ENCODE measurements at regions not wholly inside any gene's neighbourhood (a gene's known extent, or its start where the extent isn't known, plus 50 kb on each side); places are given as distances from the start of the nearest gene placed in this dataset.

- Histone ChIP-seq H2AFZ (ENCODE audit: low read depth, low read length, poor library complexity, severe bottlenecking) (no peak overlapping the region), H3K9me2 (ENCODE audit: insufficient read depth) (no peaks in the 10 kb centered on the region), H3K4me3 (replicated peaks in 1 of 2; ENCODE audit: low read depth in 1 of 2, low read length in 2 of 2) (no peak overlapping the region), H4K20me1 (ENCODE audit: insufficient read depth) (no peaks in the 10 kb centered on the region), H3K9ac (ENCODE audit: low read length) (no peak overlapping the region), H3K27ac (ENCODE audit: low read depth, low read length) (no peak overlapping the region), H3K4me2 (ENCODE audit: low read length) (no peak overlapping the region), H3K9me3 (ENCODE audit: control insufficient read depth in 1 of 2, insufficient read depth in 1 of 2, low read depth in 1 of 2, low read length in 2 of 2) (no peaks in the 10 kb centered on the region), H3K27me3 (ENCODE audit: insufficient read depth, low read length) (no peaks in the 10 kb centered on the region), H3K79me2 (ENCODE audit: insufficient read depth, low read length) (no peaks in the 10 kb centered on the region), H3K36me3 (ENCODE audit: control insufficient read depth in 1 of 2, insufficient read depth in 2 of 2, low read length in 2 of 2) (no peaks in the 10 kb centered on the region), H3K4me1 (ENCODE audit: control insufficient read depth in 1 of 2, insufficient read depth in 2 of 2, low read length in 2 of 2) (no peaks in the 10 kb centered on the region)
- ChIA-PET CTCF (no interaction called here), POLR2A (no interaction called here), RAD21 (ENCODE audit: low non-redundant PET in 1 of 2, low total read pairs in 2 of 2, uncharacterized antibody in 2 of 2, unreplicated experiment in 2 of 2) (no interaction called here)
- intact Hi-C loops (cut with micrococcal nuclease): loop anchor here (1.0 kb wide), 1 partner anchor 132 kb away; no protein-coding TSS in a partner anchor
- no peak for TF ChIP-seq ATF3 (IDR thresholded peaks at IDR 0.05)
- TF ChIP-seq SP1 (IDR thresholded peaks at IDR 0.05; ENCODE audit: low read depth): no peak
- TF ChIP-seq SIN3A (IDR thresholded peaks at IDR 0.05; ENCODE audit: low read depth): no peak
- peak; percentile 13 to 49 (median 37); a peak in 5 of 6 replicates for TF ChIP-seq CTCF (IDR thresholded peaks at IDR 0.05 in 2 of 3, conservative IDR thresholded peaks at IDR 0.05 in 1 of 3; ENCODE audit: borderline replicate concordance in 1 of 3, insufficient read depth in 1 of 3, low read depth in 2 of 3, low read length in 2 of 3)
- peak; percentile 58 for TF ChIP-seq RAD21 (IDR thresholded peaks at IDR 0.05; ENCODE audit: low read depth)
- TF ChIP-seq EZH2 (IDR thresholded peaks at IDR 0.05): no peak
- TF ChIP-seq POLR2AphosphoS5 (IDR thresholded peaks at IDR 0.05; ENCODE audit: low read depth, low read length): no peak
- DNase-seq (ENCODE audit: low read depth, low spot score) (peak; percentile 23), ATAC-seq (peak; percentile 67)
- no TSS peak for BruUV-seq (replicated peaks)
These were observed 219.4 kb downstream of the ATPSCKMT start for GRCh38 chr5:10030219-10030831.

- Histone ChIP-seq H3K36me3 (ENCODE audit: control insufficient read depth in 1 of 2, insufficient read depth in 2 of 2, low read length in 2 of 2) (no peaks in the 10 kb centered on the region), H3K9ac (ENCODE audit: low read length) (no peak overlapping the region), H3K9me3 (ENCODE audit: control insufficient read depth in 1 of 2, insufficient read depth in 1 of 2, low read depth in 1 of 2, low read length in 2 of 2) (no peaks in the 10 kb centered on the region), H3K27ac (ENCODE audit: low read depth, low read length) (no peak overlapping the region), H3K27me3 (ENCODE audit: insufficient read depth, low read length) (no peaks in the 10 kb centered on the region), H3K9me2 (ENCODE audit: insufficient read depth) (no peaks in the 10 kb centered on the region), H4K20me1 (ENCODE audit: insufficient read depth) (no peaks in the 10 kb centered on the region), H3K4me1 (ENCODE audit: control insufficient read depth in 1 of 2, insufficient read depth in 2 of 2, low read length in 2 of 2) (peaks cover 4 to 9% of the 10 kb centered on the region in 2 experiments; a peak in 3 of 4 replicates), H2AFZ (ENCODE audit: low read depth, low read length, poor library complexity, severe bottlenecking) (no peak overlapping the region), H3K4me2 (ENCODE audit: low read length) (no peak overlapping the region), H3K79me2 (ENCODE audit: insufficient read depth, low read length) (no peaks in the 10 kb centered on the region), H3K4me3 (replicated peaks in 1 of 2; ENCODE audit: low read depth in 1 of 2, low read length in 2 of 2) (no peak overlapping the region)
- RAD21 ChIA-PET (ENCODE audit: low non-redundant PET in 1 of 2, low total read pairs in 2 of 2, uncharacterized antibody in 2 of 2, unreplicated experiment in 2 of 2): no interaction called here
- TF ChIP-seq SP1 (IDR thresholded peaks at IDR 0.05; ENCODE audit: low read depth) (no peak), EGR1 (IDR thresholded peaks at IDR 0.05; ENCODE audit: low read depth) (no peak)
- DNase-seq (ENCODE audit: low read depth, low spot score): no peak
- POLR2A ChIA-PET: no interaction called here
- CTCF ChIA-PET: no interaction called here
- no TSS peak for BruUV-seq (replicated peaks)
- no peak for ATAC-seq
- intact Hi-C loops (cut with micrococcal nuclease): no loop called here
These were observed 226.2 kb downstream of the ATPSCKMT start for GRCh38 chr5:10023494-10023893.
